EH (cell line): ENCODE measurements at regions not wholly inside any gene's neighbourhood (a gene's known extent, or its start where the extent isn't known, plus 50 kb on each side); places are given as distances from the start of the nearest gene placed in this dataset.

Experiments used
- DNase-seq: peaks from one replicate; pipeline ENCODE4 v3.0.0-alpha.2; 2015; ENCODE audit warnings: low read depth

GRCh38 chr11:116077092-116077491, 572.9 kb upstream of the CADM1 start:
- DNase-seq = no peak

- DNase-seq = no peak
Observed at GRCh38 chr11:116073854-116074837, 569.9 kb upstream of the CADM1 start.

- no peak for DNase-seq
Observed at GRCh38 chr11:116072601-116073410, 568.6 kb upstream of the CADM1 start.

GRCh38 chr11:116072133-116072532, 567.9 kb upstream of the CADM1 start:
- DNase-seq = no peak

- DNase-seq = no peak
Observed at GRCh38 chr11:116071241-116071640, 567.0 kb upstream of the CADM1 start.

GRCh38 chr11:116070520-116070919, 566.3 kb upstream of the CADM1 start:
- no peak for DNase-seq

GRCh38 chr11:116066777-116067176, 562.6 kb upstream of the CADM1 start:
- no peak for DNase-seq

GRCh38 chr11:116065986-116066385, 561.8 kb upstream of the CADM1 start:
- no peak for DNase-seq

GRCh38 chr11:116065191-116065895, 561.1 kb upstream of the CADM1 start:
- DNase-seq = no peak

GRCh38 chr11:116062490-116063171, 558.4 kb upstream of the CADM1 start:
- no peak for DNase-seq

GRCh38 chr11:116062129-116062489, 557.9 kb upstream of the CADM1 start:
- no peak for DNase-seq

GRCh38 chr11:116061322-116061721, 557.1 kb upstream of the CADM1 start:
- DNase-seq = no peak

- no peak for DNase-seq
Observed at GRCh38 chr11:116059919-116060318, 555.7 kb upstream of the CADM1 start.

GRCh38 chr11:116057000-116057399, 552.8 kb upstream of the CADM1 start:
- DNase-seq = no peak

- DNase-seq = no peak
Observed at GRCh38 chr11:116055064-116055463, 550.8 kb upstream of the CADM1 start.

GRCh38 chr11:116053548-116053919, 549.3 kb upstream of the CADM1 start:
- no peak for DNase-seq

- DNase-seq = no peak
Observed at GRCh38 chr11:116052603-116053547, 548.7 kb upstream of the CADM1 start.

- DNase-seq = no peak
Observed at GRCh38 chr11:116051494-116051893, 547.3 kb upstream of the CADM1 start.

GRCh38 chr11:116049383-116049782, 545.2 kb upstream of the CADM1 start:
- DNase-seq = no peak

- DNase-seq = no peak
Observed at GRCh38 chr11:116046127-116046526, 541.9 kb upstream of the CADM1 start.

GRCh38 chr11:116044941-116045340, 540.7 kb upstream of the CADM1 start:
- no peak for DNase-seq
